CD4-positive, alpha-beta T cell treated with Interleukin-15 for 1 hour (primary cell): ENCODE measurements at regions not wholly inside any gene's neighbourhood (a gene's known extent, or its start where the extent isn't known, plus 50 kb on each side); places are given as distances from the start of the nearest gene placed in this dataset.
"Not testable (repeated sequence)": the region's sequence is repeated elsewhere in the genome, so short reads cannot be mapped to it uniquely, and the experiment has no call there.

Experiments
- DNase-seq: peaks from one replicate; pipeline ENCODE4 v3.0.0-alpha.2; 2020

DNA sequence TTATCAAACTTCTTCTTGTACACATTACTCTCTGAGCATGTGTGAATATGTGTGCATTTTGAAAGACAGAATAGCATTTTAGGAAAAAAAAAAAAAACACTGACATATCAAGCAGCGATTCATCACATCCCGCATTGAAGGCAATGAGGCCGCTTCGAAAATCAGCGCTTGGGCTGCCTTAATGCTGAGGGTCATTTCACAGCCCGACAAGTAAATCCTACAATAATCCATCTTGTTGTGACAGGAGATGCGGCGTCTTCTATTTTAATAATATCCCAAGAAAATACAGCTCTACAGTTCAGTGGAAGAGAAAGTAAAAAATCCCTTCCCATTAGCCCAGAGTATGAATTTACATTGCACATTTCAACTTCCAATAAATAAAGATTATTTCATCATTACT is 389.2 kb upstream of the GRM7 start:
- no peak for DNase-seq

DNA sequence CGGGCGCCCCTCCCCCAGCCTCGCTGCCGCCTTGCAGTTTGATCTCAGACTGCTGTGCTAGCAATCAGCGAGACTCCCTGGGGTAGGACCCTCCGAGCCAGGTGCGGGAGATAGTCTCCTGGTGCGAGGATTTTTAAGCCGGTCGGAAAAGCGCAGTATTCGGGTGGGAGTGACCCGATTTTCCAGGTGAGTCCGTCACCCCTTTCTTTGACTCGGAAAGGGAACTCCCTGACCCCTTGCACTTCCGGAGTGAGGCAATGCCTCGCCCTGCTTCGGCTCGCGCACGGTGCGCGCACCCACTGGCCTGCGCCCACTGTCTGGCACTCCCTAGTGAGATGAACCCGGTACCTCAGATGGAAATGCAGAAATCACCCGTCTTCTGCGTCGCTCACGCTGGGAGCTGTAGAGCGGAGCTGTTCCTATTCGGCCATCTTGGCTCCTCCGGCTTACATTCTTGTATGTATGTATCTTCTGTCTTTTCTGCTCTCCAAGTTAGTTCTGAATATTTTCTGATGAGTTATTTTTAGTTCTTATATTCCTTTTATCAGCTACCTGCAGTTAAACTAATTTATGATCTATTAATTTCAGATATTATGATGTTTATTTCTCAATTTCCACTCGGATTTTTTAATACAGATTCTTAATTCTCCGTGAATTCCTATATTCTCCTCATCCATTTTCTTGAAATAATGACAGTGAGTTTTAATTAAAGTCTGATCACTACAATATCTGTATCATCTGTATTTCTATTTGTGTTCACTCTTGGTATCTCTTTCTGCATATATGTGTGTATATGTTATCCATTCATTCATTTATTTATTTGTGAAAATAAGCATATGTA is 370.2 kb upstream of the GRM7 start:
- not testable (repeated sequence) for DNase-seq

DNA sequence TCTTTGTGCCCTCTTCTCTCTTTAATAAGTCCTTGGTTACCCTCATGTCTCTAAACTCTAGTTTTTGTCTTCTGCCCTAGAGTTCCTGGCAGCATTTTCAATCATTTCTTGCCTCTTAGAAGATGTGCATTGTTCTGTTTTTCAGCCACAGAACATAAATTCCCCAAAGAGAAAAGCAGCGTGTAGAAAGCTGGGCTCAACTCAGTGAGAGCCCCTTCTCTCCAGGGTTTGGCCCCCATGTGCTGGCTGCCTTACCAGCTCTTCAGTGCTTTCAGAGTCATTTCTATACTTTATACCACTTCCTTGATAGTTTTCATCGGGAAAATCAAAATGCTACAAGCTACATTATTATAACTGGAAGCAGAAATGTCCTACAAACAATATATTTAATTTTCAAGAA is 369.1 kb upstream of the GRM7 start:
- no peak for DNase-seq

DNA sequence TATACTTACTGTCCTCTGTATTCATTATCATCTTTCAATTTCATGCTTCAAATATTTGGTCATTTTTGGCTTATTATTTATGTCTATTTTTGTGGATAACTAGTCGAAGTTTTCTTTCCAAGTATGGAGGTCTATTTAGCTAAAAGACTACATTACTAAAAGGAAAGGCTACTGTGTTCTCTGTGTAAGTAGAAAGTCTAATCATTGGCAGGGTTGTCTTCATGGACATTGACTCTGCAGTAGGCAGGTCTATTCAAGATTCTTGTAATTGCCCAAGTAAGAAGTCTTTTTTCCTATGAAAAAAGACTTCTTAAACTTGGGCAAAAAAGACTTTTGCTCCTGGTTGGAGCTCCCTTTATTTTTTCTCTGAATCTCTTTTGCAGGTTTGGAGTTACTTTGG is 368.6 kb upstream of the GRM7 start:
- DNase-seq, result no peak

DNA sequence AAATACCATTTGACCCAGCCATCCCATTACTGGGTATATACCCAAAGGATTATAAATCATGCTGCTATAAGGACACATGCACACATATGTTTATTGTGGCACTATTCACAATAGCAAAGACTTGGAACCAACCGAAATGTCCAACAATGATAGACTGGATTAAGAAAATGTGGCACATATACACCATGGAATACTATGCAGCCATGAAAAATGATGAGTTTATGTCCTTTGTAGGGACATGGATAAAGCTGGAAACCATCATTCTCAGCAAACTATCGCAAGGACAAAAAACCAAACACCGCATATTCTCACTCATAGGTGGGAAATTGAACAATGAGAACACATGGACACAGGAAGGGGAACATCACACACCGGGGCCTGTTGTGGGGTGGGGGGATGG is 362.0 kb upstream of the GRM7 start:
- not testable (repeated sequence) for DNase-seq

DNA sequence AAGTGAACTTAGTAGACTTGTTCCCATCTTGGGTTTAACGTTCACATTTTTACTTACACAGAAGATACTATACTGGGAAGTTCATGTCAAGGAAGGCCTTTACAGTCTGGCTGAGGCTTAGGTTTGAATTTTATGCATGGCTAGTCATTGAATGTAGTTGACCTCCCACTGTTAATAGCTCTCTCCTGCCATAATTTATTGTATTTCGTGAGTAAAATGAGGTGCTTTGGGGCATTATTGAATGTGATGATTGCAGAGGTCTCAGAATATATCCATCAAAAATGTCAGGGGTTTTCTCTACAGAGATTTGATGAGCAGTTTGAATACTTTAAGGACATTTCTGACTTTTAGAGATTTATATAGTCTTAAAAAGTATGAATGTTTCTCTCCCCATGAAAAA is 356.6 kb upstream of the GRM7 start:
- DNase-seq, result no peak

DNA sequence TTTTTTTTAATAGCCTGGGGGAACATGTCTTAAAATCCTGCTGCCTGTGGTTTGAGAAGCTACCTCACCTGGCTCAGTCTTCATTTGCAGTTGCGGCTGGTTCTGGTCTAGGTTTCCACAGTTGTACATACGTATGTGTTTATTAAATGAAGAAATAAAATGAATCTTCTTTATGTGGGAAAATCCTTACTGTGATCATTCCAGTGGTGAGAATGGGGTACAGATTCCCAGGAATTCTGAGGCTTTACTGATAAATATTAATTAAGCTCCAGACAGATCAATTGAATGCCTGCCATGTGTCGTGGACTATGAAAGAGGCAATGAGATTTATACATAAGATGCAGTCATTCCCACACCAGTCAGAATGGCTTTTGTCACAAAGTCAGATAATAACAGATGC is 356.1 kb upstream of the GRM7 start:
- no peak for DNase-seq

DNA sequence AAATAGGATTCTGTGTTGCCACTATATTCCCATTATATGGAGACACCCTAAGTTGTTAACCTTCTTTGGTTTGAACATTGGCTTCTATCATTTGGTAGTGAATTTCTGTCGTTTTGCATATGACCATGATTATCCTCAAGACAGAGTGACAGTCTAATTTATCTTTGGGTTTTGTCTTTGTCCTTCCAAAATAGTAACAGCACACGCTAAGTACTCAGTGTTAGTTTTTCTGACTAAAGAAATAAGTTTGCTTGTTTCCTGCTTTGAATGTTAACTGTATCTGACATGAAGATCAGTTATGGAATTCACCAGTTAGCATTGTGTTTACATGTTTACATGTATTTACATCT is 352.5 kb upstream of the GRM7 start:
- DNase-seq, result no peak

DNA sequence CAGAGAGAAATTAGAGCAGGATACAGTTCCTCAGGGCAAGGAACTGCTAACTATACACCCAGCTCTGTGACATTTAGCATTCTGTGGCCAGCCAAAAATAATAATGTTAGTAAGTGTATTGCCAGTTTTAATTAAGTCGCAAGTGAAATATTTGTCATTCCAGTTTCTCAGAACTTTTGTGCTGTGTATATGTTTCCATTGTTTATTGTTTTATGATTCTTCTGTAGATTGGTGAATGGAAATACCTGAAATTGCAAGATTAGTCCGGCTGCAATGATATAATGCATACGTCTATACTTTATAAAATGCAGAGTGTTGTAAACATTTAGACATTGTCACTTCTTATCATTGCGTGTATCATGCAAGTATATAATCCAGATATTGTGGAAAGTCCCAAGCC is 351.3 kb upstream of the GRM7 start:
- DNase-seq, result no peak

DNA sequence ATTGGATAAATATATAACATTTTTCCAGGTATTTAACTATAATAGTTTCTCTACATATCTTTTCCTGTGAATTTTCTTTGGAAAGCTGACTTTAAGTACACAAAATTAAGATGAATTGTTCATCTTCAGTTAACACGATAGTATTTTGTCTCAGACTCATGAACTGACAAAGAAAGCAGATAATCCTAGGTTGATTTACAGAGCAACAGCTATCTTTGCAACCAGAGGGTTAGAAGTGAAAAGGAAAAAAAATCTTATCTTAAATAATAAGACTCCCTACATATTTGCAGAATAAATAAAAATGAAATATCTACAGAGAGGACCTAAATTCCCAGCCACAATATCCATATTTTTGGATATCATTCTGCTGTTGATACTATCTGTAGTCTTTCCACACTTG is 350.2 kb upstream of the GRM7 start:
- no peak for DNase-seq

DNA sequence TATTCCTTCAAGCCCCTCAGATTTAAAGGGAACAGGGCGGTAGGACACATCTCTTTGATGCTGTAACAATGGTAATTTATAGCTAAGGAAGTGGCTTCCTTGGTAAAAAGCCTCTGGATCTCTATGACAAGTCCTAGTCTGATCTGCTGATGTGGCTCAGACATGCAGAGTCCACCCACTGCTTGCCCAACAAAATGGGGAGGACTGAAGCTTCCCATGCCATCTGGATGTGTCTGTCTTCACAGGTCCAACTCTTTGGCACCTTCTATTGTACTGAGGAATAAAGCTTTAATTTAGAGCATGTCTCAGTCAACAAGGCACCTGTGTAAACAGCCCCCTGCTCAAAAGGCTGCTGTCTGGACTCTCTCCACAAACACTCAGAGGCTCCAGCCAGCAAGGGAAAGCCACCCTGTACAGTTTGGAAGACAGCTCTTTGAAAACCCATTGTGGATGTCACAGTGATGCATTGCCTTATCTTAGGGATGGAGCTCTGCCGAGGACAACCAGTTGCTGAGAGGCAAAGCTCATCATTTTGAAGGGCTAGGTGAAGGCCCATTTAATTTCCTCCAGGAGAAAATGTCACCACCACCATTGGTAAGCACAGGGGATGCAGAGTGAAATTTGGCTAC is 348.6 kb upstream of the GRM7 start:
- DNase-seq, result no peak

DNA sequence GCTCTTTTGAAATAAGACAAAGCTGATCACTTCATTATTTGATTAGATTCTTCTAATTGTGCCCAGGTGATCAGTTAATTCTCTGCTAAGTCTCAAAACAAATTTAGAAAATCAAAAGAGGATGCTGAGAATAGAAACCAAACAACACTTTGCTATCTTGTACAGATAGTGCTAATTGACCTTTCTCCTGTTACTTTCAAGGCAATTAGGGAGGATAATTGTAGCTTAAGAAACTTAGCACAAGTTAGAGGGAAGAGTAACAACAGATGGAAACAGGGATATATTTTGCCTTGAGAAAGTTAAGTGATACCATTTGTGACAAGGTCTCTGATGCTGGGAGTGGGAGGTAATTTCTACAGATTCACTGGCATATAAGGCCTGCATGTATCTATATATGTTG is 344.8 kb upstream of the GRM7 start:
- no peak for DNase-seq

DNA sequence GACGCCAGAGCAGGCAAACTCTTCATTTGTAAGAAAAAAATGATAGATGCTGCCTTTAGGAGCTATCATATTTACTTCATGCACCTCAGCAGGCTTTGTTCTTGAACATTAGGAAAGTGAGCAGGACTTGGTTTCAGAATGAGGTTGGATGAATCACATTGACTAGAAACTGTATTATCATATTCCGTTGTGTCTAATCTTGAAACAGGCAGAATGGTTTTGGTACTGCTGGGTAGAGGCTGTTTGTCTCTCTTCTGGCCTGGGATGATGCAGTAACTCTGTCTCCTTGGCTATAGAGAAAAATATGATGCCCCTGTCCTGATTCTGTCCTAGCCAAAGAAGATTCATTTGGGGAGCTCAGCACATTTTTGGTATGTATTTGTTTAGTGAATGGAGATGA is 344.2 kb upstream of the GRM7 start:
- DNase-seq, result no peak

DNA sequence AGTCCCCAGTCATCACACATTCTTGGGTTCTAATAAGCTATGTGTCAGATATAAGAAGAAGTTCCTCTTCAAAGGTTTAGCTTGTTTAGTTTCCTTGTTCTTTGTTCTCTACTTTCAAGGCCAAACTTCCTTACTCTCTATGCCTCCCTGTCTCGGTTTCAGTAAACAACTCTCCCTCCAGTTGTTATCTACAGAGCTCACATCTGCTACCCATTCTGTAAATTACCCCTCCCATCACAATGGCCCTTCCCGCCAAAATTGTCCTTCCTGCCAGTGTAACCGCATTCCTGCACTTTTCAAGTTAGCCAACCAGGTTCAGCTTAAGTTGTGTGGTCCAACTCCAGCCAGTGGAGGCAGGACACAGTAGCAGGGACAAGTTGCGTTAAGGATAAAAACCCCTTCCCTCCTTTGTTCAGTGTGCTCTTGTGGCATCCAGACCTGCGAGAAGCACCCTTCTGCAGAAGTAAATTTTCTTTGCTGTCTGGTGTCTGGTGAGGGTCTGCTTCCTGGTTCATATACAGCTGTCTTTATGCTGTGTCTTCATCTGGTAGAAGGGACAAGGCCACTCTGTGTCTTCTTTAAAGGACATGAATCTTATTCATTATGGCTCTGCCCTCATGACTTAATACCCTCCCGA is 342.1 kb upstream of the GRM7 start:
- no peak for DNase-seq

DNA sequence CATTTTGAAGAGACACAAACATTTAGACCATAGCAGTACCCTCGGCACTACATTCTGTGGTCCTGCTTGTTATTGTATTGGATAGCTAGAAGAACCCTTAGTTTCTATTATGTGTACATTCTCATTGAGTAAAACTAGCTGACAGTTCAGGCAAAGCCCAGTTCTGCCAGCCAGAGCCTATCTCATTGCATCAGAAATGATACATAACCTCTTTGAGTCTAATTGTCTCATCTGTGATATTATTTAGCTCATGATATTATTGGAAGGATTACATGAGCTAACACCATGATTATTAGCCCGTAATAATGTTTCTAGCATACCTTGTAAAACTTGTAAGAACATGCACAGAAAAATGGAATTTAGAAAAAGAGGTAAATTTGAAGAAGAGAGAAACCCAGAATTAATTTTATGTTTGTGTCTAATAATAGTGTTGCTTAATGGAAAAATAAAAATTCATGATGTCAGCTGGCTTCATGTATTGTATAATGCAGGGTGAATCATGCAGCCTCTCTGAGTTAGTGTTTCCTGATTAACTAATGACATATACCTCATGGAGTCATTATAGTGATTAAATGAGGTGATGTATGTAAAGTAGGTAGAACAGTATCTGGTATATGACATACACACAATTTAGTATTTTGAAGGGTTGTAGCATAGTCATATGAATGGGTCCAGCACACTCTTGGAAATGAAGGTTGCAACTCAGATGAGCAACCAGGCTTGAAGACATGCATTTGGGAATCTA is 339.4 kb upstream of the GRM7 start:
- DNase-seq, result no peak

DNA sequence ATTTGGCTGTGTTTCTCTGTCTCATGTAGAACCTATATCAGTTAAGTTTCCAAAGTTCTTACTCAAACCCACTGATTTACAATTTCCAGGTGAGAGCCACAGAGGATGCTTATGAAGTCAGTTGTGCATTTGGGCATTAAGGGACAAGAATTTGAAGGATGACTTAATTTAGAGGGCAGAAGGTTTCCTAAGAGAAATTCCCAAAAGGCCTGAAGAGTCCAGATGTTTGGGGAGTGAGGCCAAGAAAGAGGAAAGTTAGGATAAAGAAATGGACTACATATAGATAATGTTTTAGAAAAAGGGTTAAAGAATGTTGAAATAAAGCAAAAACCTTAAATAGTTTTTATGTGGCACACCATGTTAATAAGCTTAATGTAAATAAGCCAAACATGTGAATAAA is 338.7 kb upstream of the GRM7 start:
- DNase-seq, result no peak

DNA sequence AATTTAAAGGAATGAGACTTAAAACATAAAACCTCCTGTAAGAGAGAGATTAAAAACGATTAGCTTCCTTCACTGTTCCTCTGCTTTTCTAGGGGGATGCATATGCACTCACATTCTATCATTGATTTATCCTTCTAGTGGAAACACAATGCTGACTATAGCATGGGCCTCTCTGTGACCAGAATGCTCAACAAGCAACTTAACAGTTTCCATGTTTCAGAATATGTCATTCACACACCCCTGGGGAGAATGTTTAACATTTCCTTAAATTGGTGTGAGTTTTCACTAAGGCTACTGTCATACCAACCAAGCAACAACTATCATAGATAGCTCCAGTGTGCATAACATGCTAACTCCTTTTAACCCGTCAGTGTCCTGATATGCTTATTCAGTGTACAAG is 337.9 kb upstream of the GRM7 start:
- no peak for DNase-seq

DNA sequence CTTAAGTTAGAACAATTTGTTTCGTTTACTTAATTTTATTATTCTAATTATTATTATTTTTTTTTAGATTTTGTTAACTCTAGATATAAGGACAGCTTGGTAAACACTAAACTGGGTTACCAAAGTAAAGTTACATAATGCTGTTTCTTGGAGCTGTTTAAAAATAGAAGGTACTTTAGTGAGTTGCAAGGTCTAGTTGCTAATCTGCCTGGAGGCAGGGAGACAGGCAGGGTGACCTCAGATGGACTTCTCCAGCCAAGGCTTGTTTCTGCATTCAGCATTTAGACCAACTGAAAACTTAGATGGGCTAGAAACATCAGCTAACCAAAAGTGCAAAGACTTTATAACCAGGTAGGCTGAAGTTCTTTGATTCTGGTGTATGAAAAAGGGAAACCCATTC is 336.4 kb upstream of the GRM7 start:
- no peak for DNase-seq

DNA sequence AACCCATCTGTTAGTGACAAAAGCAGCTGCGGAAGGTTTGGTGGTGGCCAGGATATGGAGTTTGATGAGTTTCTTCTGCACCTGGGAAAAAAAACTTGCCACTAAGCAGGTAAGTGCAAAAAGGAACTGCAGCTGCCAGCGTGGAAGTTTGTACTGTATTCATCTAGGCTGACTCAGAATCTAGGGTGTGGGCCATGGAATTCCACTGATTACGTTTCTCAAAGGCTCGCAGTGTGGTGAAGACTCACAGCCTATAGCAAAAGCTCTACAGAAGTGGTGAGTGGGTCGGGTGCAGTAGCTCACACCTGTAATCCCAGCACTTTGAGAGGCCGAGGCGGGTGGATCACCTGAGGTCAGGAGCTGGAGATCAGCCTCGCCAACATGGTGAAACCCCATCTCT is 334.6 kb upstream of the GRM7 start:
- DNase-seq, result no peak

DNA sequence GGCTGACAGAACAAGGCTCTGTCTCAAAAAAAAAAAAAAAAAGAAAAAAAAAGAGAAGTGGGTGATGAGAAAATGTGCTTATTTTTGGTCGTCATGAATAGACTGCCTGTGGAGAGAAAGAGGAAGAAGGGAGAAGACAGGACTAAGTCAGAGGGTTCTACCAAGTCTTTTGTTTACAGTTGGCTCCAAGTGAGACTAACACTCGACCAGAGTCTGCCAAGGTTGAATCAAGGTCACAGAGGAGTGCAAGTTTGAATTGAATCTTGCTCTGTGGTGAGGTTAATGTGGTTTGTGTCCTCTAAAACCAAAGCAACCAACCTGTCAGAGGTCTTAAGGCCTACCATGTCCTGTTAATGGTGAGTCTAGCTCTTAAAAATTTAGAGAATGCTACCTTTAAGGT is 334.1 kb upstream of the GRM7 start:
- DNase-seq, result no peak

DNA sequence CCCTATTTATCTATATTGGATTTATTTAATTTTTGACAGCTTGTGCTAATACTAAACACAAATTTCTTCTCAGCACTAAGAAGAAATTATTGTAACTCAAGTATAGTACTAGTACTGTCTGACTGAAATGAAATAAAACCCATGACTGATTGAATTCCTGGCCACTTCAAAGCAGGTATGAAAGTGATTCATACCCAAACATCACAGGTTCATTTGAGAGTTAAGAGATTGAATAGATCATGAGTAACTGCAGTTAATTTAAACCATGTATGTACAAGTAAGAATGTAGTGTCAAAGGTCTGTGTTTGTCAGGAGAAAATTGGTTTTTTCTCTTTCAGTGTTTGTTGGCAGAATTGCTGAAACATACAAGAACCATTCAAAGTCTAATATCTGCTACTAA is 332.0 kb upstream of the GRM7 start:
- no peak for DNase-seq

DNA sequence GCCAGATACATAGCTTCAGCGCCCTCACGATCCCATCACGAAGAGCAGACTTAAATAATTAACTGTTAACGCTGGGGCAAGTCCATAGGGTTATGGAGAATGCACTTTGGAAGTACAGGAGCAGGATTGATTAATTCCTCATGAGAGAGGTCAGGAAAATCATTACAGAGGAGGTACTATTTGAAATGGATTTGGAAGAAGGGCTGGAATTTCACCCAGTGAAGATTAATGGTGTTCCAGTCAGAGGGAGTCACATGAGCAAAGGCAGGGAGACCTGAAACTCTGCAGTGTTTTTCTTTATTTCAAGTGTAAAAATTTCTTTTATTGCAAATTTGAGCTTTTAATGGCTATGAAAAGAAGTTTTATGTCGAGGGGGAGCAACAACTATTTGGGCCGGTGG is 329.8 kb upstream of the GRM7 start:
- no peak for DNase-seq

DNA sequence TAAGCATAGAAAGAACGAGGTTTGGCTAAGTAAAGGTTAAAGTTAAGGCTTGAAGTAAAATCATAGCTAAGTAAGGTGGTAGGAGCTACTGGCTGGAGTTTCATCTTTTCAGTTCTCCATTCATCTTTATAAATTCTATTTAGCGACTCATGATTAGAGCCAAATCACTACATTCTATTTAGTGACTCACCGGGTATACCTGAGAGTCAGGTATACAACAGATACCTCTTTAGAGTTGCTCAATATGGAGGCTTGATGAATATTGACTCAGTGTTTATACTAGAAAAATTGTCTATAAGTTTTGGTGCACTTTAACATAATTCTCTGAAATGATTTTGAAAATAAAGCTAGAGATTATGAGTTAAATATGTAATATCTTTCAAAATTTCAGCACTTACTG is 328.8 kb upstream of the GRM7 start:
- DNase-seq, result no peak

DNA sequence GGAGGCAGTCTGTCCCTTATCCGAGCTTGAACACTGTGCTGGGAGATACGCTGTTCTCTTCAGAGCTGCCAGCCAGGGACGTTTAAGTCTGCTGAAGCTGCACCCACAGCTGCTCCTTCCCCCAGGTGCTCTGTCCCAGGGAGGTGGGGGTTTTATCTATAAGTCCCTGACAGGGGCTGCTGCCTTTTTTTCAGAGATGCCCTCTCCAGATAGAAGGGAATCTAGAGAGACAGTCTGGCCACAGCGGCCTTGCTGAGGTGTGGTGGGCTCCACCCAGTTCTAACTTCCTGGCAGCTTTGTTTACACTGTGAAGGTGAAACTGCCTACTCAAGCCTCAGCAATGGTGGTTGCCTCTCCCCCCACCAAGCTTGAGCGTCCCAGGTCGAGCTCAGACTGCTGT is 319.9 kb upstream of the GRM7 start:
- DNase-seq, result no peak
